ENCODE measurements at regions not wholly inside any gene's neighbourhood (a gene's known extent, or its start where the extent isn't known, plus 50 kb on each side); places are given as distances from the start of the nearest gene placed in this dataset.

- no peak for DNase-seq (ENCODE audit: low read depth, low spot score)
- no peak for TF ChIP-seq CTCF (IDR thresholded peaks at IDR 0.05; ENCODE audit: low read depth, low read length)
- in situ Hi-C loops (cut with HindIII; ENCODE audit: low sequenced_read_pairs) = no loop called here
- H3K4me3 ChIP-seq (ENCODE audit: low read depth, low read length) = no peak overlapping the region
These were observed 1136.3 kb downstream of the UQCRFS1 start for GRCh38 chr19:28076628-28077027.

- in situ Hi-C loops (cut with HindIII; ENCODE audit: low sequenced_read_pairs) = no loop called here
- no peak overlapping the region for H3K4me3 ChIP-seq (ENCODE audit: low read depth, low read length)
- DNase-seq (ENCODE audit: low read depth, low spot score) = no peak
- TF ChIP-seq CTCF (IDR thresholded peaks at IDR 0.05; ENCODE audit: low read depth, low read length) = no peak
These were observed 1137.7 kb downstream of the UQCRFS1 start for GRCh38 chr19:28075229-28075628.

GRCh38 chr19:28074773-28075172, 1138.2 kb downstream of the UQCRFS1 start:
- no peak for DNase-seq (ENCODE audit: low read depth, low spot score)
- H3K4me3 ChIP-seq (ENCODE audit: low read depth, low read length) = no peak overlapping the region
- no peak for TF ChIP-seq CTCF (IDR thresholded peaks at IDR 0.05; ENCODE audit: low read depth, low read length)
- in situ Hi-C loops (cut with HindIII; ENCODE audit: low sequenced_read_pairs) = no loop called here

GRCh38 chr19:28067882-28068281, 1145.1 kb downstream of the UQCRFS1 start:
- no peak for TF ChIP-seq CTCF (IDR thresholded peaks at IDR 0.05; ENCODE audit: low read depth, low read length)
- in situ Hi-C loops (cut with HindIII; ENCODE audit: low sequenced_read_pairs) = no loop called here
- H3K4me3 ChIP-seq (ENCODE audit: low read depth, low read length) = no peak overlapping the region
- no peak for DNase-seq (ENCODE audit: low read depth, low spot score)

DNA sequence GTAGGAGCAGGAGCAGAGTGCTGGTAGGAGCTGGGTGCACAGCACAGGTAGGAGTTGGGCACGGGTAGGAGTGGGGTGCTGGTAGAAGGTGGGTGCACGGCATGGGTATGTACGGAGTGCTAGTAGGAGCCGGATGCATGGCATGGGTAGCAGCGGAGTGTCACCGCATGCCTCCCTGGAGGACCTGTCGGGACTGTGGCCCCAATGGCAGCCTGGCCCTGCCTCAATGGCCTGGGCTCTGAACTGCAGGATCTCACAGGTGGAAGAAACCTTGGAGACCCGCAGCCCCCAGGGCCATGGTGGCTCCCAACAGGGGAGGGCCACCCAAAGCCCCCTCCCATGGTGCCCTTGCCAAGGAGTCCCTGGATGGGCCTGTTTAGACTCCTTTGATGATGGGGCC, 1146.0 kb downstream of the UQCRFS1 start:
- TF ChIP-seq CTCF (IDR thresholded peaks at IDR 0.05; ENCODE audit: low read depth, low read length) = no peak
- H3K4me3 ChIP-seq (ENCODE audit: low read depth, low read length) = no peak overlapping the region
- no peak for DNase-seq (ENCODE audit: low read depth, low spot score)
- in situ Hi-C loops (cut with HindIII; ENCODE audit: low sequenced_read_pairs) = no loop called here

GRCh38 chr19:28066161-28066560, 1146.8 kb downstream of the UQCRFS1 start:
- no peak for TF ChIP-seq CTCF (IDR thresholded peaks at IDR 0.05; ENCODE audit: low read depth, low read length)
- no peak overlapping the region for H3K4me3 ChIP-seq (ENCODE audit: low read depth, low read length)
- no peak for DNase-seq (ENCODE audit: low read depth, low spot score)
- in situ Hi-C loops (cut with HindIII; ENCODE audit: low sequenced_read_pairs) = no loop called here

- in situ Hi-C loops (cut with HindIII; ENCODE audit: low sequenced_read_pairs) = no loop called here
- no peak for DNase-seq (ENCODE audit: low read depth, low spot score)
- TF ChIP-seq CTCF (IDR thresholded peaks at IDR 0.05; ENCODE audit: low read depth, low read length) = no peak
- H3K4me3 ChIP-seq (ENCODE audit: low read depth, low read length) = no peak overlapping the region
These were observed 1147.9 kb downstream of the UQCRFS1 start for GRCh38 chr19:28065026-28065425.

All from astrocyte of the spinal cord (primary cell).